ENCODE measurements at regions not wholly inside any gene's neighbourhood (a gene's known extent, or its start where the extent isn't known, plus 50 kb on each side); places are given as distances from the start of the nearest gene placed in this dataset.

DNA sequence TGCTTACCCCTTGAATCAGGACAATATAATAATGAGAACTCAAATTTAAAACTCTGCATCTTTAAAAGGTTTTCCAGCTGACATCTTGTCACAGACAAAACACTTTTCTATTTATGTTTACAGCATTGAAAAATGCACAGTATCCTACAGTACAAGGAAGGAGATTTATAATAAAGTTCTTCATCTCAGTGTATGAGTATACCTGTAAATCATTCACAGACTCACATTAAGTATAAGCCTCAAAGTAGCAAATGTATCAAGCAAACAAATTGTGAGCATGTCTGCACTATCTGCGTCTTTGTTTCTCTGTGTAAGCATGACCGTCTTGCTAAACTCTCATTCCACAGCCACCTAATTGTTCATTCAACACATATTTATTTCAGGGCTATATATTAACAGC, 52.8 kb downstream of the PPP1R2C start:
- Histone ChIP-seq H3K4me2 (no peak overlapping the region), H3K27me3 (ENCODE audit: insufficient read depth, low read depth) (no peaks in the 10 kb centered on the region), H3K4me3 (IDR thresholded peaks at IDR 0.05; ENCODE audit: insufficient read depth, low read depth, low read length) (no peak overlapping the region), H3K27ac (no peak overlapping the region), H3K4me1 (ENCODE audit: low read depth, poor library complexity, severe bottlenecking) (no peaks in the 10 kb centered on the region), H2AFZ (ENCODE audit: low read depth) (no peak overlapping the region), H4K20me1 (ENCODE audit: insufficient read depth) (no peaks in the 10 kb centered on the region), H3K79me2 (ENCODE audit: insufficient read depth, low read depth) (no peaks in the 10 kb centered on the region), H3K9ac (no peak overlapping the region), H3K36me3 (ENCODE audit: insufficient read depth) (no peaks in the 10 kb centered on the region)
- TF ChIP-seq, protein P1, sequence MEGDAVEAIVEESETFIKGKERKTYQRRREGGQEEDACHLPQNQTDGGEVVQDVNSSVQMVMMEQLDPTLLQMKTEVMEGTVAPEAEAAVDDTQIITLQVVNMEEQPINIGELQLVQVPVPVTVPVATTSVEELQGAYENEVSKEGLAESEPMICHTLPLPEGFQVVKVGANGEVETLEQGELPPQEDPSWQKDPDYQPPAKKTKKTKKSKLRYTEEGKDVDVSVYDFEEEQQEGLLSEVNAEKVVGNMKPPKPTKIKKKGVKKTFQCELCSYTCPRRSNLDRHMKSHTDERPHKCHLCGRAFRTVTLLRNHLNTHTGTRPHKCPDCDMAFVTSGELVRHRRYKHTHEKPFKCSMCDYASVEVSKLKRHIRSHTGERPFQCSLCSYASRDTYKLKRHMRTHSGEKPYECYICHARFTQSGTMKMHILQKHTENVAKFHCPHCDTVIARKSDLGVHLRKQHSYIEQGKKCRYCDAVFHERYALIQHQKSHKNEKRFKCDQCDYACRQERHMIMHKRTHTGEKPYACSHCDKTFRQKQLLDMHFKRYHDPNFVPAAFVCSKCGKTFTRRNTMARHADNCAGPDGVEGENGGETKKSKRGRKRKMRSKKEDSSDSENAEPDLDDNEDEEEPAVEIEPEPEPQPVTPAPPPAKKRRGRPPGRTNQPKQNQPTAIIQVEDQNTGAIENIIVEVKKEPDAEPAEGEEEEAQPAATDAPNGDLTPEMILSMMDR (conservative IDR thresholded peaks at IDR 0.05; ENCODE audit: low read depth, low read length), result no peak

DNA sequence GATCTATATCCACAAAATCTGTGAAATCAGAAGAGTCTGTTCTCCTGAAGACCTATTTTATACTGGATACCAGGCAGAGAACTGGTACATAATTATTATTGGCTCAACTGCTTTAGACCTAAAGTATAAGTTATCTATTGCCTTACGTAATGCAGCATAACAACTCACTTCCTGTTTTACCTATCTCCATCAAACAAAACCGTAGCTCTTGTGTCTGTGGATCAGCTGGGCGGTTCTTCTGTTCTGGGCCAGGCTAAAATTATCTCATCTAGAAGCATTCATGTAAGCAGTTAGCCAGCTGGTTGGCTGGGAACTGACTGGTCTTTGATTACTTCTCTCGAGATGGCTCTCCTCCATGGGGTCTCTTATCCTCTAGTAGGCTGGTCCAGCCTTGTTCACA, 57.8 kb downstream of the PPP1R2C start:
- no peak overlapping the region for H3K4me3 ChIP-seq (IDR thresholded peaks at IDR 0.05; ENCODE audit: insufficient read depth, low read depth, low read length)

DNA sequence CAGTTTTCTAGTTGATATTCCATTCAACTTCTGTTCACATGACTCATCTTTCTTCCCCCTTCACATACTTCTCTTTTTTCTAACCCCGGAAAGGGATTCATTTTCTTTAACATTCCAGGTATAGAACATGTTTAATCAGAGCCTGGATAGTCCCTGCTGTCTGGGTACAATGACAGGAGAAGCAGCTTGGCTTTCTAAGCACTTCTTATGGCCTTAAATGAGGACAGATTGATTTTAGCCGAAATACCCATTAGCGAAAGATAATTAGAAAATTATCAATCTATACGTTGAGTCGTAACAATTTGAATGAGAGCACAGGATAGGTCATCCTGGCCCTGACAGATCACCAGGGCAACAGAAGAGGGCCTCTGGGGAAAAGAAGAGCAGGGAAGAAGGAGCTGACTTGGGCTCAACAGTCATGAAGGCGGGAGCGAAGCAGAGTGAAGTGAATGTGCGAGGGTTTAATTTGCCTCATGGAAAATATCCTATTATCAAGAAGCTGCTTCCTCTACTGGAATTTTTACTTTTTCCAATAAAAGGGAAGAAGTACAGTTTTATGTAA, 62.2 kb downstream of the PPP1R2C start:
- H3K9ac ChIP-seq, result no peak overlapping the region
- H3K4me1 ChIP-seq (ENCODE audit: low read depth, poor library complexity, severe bottlenecking), result peaks cover 6% of the 10 kb centered on the region
- H3K27ac ChIP-seq, result no peak overlapping the region
- no peak overlapping the region for H2AFZ ChIP-seq (ENCODE audit: low read depth)
- TF ChIP-seq, protein P1 (conservative IDR thresholded peaks at IDR 0.05; ENCODE audit: low read depth, low read length), result no peak
- no peaks in the 10 kb centered on the region for H4K20me1 ChIP-seq (ENCODE audit: insufficient read depth)
- no peak overlapping the region for H3K4me3 ChIP-seq (IDR thresholded peaks at IDR 0.05; ENCODE audit: insufficient read depth, low read depth, low read length)
- no peak overlapping the region for H3K4me2 ChIP-seq
- no peaks in the 10 kb centered on the region for H3K79me2 ChIP-seq (ENCODE audit: insufficient read depth, low read depth)
- no peaks in the 10 kb centered on the region for H3K36me3 ChIP-seq (ENCODE audit: insufficient read depth)
- H3K27me3 ChIP-seq (ENCODE audit: insufficient read depth, low read depth), result no peaks in the 10 kb centered on the region

More for the DNA sequence above, 57.8 kb downstream of the PPP1R2C start:
- no peak overlapping the region for H3K4me2 ChIP-seq
- no peak overlapping the region for H3K9ac ChIP-seq
- no peak overlapping the region for H2AFZ ChIP-seq (ENCODE audit: low read depth)
- H3K36me3 ChIP-seq (ENCODE audit: insufficient read depth), result no peaks in the 10 kb centered on the region
- H3K4me1 ChIP-seq (ENCODE audit: low read depth, poor library complexity, severe bottlenecking), result no peaks in the 10 kb centered on the region
- TF ChIP-seq, protein P1 (conservative IDR thresholded peaks at IDR 0.05; ENCODE audit: low read depth, low read length), result no peak
- H3K27me3 ChIP-seq (ENCODE audit: insufficient read depth, low read depth), result no peaks in the 10 kb centered on the region
- no peaks in the 10 kb centered on the region for H4K20me1 ChIP-seq (ENCODE audit: insufficient read depth)
- no peaks in the 10 kb centered on the region for H3K79me2 ChIP-seq (ENCODE audit: insufficient read depth, low read depth)
- no peak overlapping the region for H3K27ac ChIP-seq

DNA sequence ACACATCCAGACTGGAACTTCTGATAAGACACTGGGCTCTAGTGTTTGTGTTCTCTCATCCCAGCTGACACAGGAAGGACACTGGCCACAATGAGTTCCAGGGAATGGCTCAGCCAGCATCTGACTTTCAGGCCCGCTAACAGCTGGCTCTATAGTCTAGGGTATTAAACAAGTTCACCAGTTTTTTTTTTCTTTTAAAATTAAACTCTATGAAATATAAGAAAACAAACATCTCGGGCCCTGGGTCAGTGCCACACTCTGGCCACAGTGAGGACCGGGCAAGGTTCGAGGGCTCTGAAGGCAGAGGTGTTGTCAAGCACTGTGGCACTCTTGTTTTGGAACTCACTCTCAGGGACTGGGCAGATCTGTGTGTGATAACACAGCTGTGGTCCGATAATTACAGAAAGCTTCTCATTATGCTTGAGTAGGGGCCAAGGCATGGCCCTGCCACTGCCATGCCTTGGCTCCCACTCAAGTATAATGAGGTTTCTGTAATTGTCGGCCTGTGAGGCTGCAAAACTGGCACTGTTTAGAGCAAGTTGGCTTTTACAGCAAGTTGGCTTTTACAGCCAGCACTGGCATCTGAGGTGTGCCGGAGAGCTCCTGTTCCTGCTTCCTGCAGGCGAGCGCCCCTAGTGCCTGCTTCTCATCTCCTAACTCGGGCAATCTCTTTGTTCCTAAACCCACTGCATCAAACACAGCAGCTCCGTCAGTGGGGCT, 62.8 kb downstream of the PPP1R2C start:
- Histone ChIP-seq H3K27me3 (ENCODE audit: insufficient read depth, low read depth) (no peaks in the 10 kb centered on the region), H3K4me1 (ENCODE audit: low read depth, poor library complexity, severe bottlenecking) (peaks cover 12% of the 10 kb centered on the region), H3K79me2 (ENCODE audit: insufficient read depth, low read depth) (no peaks in the 10 kb centered on the region), H3K27ac (no peak overlapping the region), H2AFZ (ENCODE audit: low read depth) (no peak overlapping the region), H3K4me3 (IDR thresholded peaks at IDR 0.05; ENCODE audit: insufficient read depth, low read depth, low read length) (no peak overlapping the region), H3K9ac (no peak overlapping the region), H4K20me1 (ENCODE audit: insufficient read depth) (no peaks in the 10 kb centered on the region), H3K36me3 (ENCODE audit: insufficient read depth) (no peaks in the 10 kb centered on the region), H3K4me2 (no peak overlapping the region)
- TF ChIP-seq, protein P1 (conservative IDR thresholded peaks at IDR 0.05; ENCODE audit: low read depth, low read length), result no peak

Data from KMS-11 (cell line).